Esophagus muscularis mucosa (tissue), 3 donors: ENCODE measurements at regions not wholly inside any gene's neighbourhood (a gene's known extent, or its start where the extent isn't known, plus 50 kb on each side); places are given as distances from the start of the nearest gene placed in this dataset.

Experiments
- CTCF ChIP-seq, 3 experiments: fragments of 200-600 bp in 2 of 3; fragments of 450-650 bp in 1 of 3; sonication (generic) in 2 of 3; IDR thresholded peaks; one replicate each; pipeline ENCODE4 v1.5.1; 2017 to 2019; ENCODE audit warnings: antibody characterized with exemption in 3 of 3, mild to moderate bottlenecking in 2 of 3, moderate library complexity in 1 of 3
- POLR2A ChIP-seq: fragments of 450-650 bp; IDR thresholded peaks from one replicate; pipeline ENCODE4 v1.6.1; 2017; ENCODE audit warnings: antibody characterized with exemption, moderate library complexity, mild to moderate bottlenecking, low read depth

GRCh38 chr3:162092751-162093150, 596.1 kb downstream of the OTOL1 start:
- TF ChIP-seq POLR2A (no peak), CTCF (IDR thresholded peaks at IDR 0.05) (no peak)
